PC-9 (cell line): ENCODE measurements at regions not wholly inside any gene's neighbourhood (a gene's known extent, or its start where the extent isn't known, plus 50 kb on each side); places are given as distances from the start of the nearest gene placed in this dataset.
A peak's percentile ranks its signal among the peaks of the same experiment; 100 is the strongest.

Experiments
- BruUV-seq: library from RNA; stranded (reverse); fragments of 400-500 nt; replicated peaks from 2 replicates; lab custom pipeline; 2021; lab: Mats Ljungman, UMichigan
- CTCF ChIA-PET: fragments of 300-600 bp; sonication (Branson Sonifier 250); formaldehyde crosslinking; loops from one replicate; lab custom pipeline; 2022; ENCODE audit warnings: antibody characterized with exemption; lab: Charles Lee
- POLR2A ChIA-PET: fragments of 300-600 bp; sonication (Branson Sonifier 250); formaldehyde crosslinking; loops from one replicate; lab custom pipeline; 2022; ENCODE audit warnings: antibody characterized with exemption; ENCODE audit not compliant: unreplicated experiment; lab: Charles Lee
- DNase-seq, 2 experiments: peaks; one replicate each; pipeline versions ENCODE4 v3.0.0 to v3.0.0-alpha.2; 2015 to 2022; ENCODE audit warnings: mixed read lengths in 1 of 2
- H2AFZ ChIP-seq: fragments of 200-600 bp; sonication (generic); 2 replicates; pipeline ENCODE4 v1.8.1; 2017; ENCODE audit warnings: antibody characterized with exemption
- H3F3A ChIP-seq: fragments of 200-600 bp; sonication (generic); 2 replicates; pipeline ENCODE4 v1.8.1; 2017; ENCODE audit warnings: antibody characterized with exemption, mild to moderate bottlenecking, low read depth; ENCODE audit not compliant: insufficient read depth
- H3K27ac ChIP-seq: fragments of 200-600 bp; sonication (generic); 2 replicates; pipeline ENCODE4 v1.6.1; 2016; ENCODE audit warnings: mixed run types
- H3K27me3 ChIP-seq: fragments of 200-600 bp; sonication (generic); 2 replicates; pipeline ENCODE4 v1.6.1; 2016; ENCODE audit warnings: low read depth, mixed run types; ENCODE audit not compliant: insufficient read depth
- H3K36me3 ChIP-seq: fragments of 200-600 bp; sonication (generic); 2 replicates; pipeline ENCODE4 v1.6.1; 2016; ENCODE audit warnings: low read depth, mixed run types
- H3K4me1 ChIP-seq: fragments of 200-600 bp; sonication (generic); replicated peaks from 2 replicates; pipeline ENCODE4 v1.6.1; 2016; ENCODE audit warnings: mixed run types; ENCODE audit not compliant: insufficient read depth
- H3K4me2 ChIP-seq: fragments of 200-600 bp; sonication (generic); 2 replicates; pipeline ENCODE4 v1.6.1; 2017; ENCODE audit warnings: mixed run types
- H3K4me3 ChIP-seq: fragments of 200-600 bp; sonication (generic); 2 replicates; pipeline ENCODE4 v1.6.1; 2016; ENCODE audit warnings: mixed run types
- H3K79me2 ChIP-seq: fragments of 200-600 bp; sonication (generic); 2 replicates; pipeline ENCODE4 v1.6.1; 2017; ENCODE audit warnings: low read depth, mixed run types
- H3K9me2 ChIP-seq: fragments of 200-600 bp; sonication (generic); 2 replicates; pipeline ENCODE4 v1.8.1; 2017; ENCODE audit warnings: mild to moderate bottlenecking; ENCODE audit not compliant: insufficient read depth
- H3K9me3 ChIP-seq: fragments of 200-600 bp; sonication (generic); 2 replicates; pipeline ENCODE4 v1.8.1; 2016; ENCODE audit warnings: low read depth; ENCODE audit not compliant: insufficient read depth
- H4K20me1 ChIP-seq: fragments of 200-600 bp; sonication (generic); 2 replicates; pipeline ENCODE4 v1.8.1; 2017; ENCODE audit not compliant: insufficient read depth
- CTCF ChIP-seq: fragments of 200-600 bp; sonication (generic); conservative IDR thresholded peaks from 2 replicates; pipeline ENCODE4 v1.6.1; 2017; ENCODE audit warnings: mixed run types, antibody characterized with exemption, mild to moderate bottlenecking, moderate library complexity
- EZH2 ChIP-seq: fragments of 200-600 bp; sonication (generic); IDR thresholded peaks from 2 replicates; pipeline ENCODE4 v1.8.0; 2017; ENCODE audit warnings: antibody characterized with exemption, low read depth
- intact Hi-C: fragments of 100-400 bp; cut with micrococcal nuclease; formaldehyde crosslinking; loops from one replicate; pipeline ENCODE4 v1.10.0; 2022; ENCODE audit not compliant: unreplicated experiment

GRCh38 chr9:84166891-84167290 is 173.7 kb downstream of the SLC28A3 start:
- Histone ChIP-seq H3K4me3 (no peak overlapping the region), H3K4me2 (no peak overlapping the region), H3K4me1 (no peaks in the 10 kb centered on the region), H3K36me3 (no peaks in the 10 kb centered on the region), H4K20me1 (no peaks in the 10 kb centered on the region), H2AFZ (no peak overlapping the region), H3K79me2 (no peaks in the 10 kb centered on the region), H3F3A (no peaks in the 10 kb centered on the region), H3K9me2 (no peaks in the 10 kb centered on the region), H3K27ac (no peak overlapping the region), H3K27me3 (no peaks in the 10 kb centered on the region), H3K9me3 (no peaks in the 10 kb centered on the region)
- intact Hi-C loops, result no loop called here
- TF ChIP-seq EZH2, result no peak
- no peak for TF ChIP-seq CTCF
- ChIA-PET CTCF (no interaction called here), POLR2A (no interaction called here)
- DNase-seq, result no peak
- no TSS peak for BruUV-seq

- intact Hi-C loops, result no loop called here
- ChIA-PET POLR2A (no interaction called here), CTCF (no interaction called here)
- no TSS peak for BruUV-seq
- no peak for DNase-seq
- H3K4me3 ChIP-seq, result no peak overlapping the region
- no peaks in the 10 kb centered on the region for H3K36me3 ChIP-seq
- H3K27me3 ChIP-seq, result no peaks in the 10 kb centered on the region
- H3K79me2 ChIP-seq, result no peaks in the 10 kb centered on the region
- H3F3A ChIP-seq, result no peaks in the 10 kb centered on the region
- H3K9me2 ChIP-seq, result no peaks in the 10 kb centered on the region
- no peaks in the 10 kb centered on the region for H4K20me1 ChIP-seq
- no peaks in the 10 kb centered on the region for H3K9me3 ChIP-seq
- no peak overlapping the region for H2AFZ ChIP-seq
- TF ChIP-seq CTCF (no peak), EZH2 (no peak)
- no peak overlapping the region for H3K4me2 ChIP-seq
- no peaks in the 10 kb centered on the region for H3K4me1 ChIP-seq
- no peak overlapping the region for H3K27ac ChIP-seq
These were observed 171.3 kb downstream of the SLC28A3 start for GRCh38 chr9:84169240-84169639.

- TF ChIP-seq CTCF, result no peak
- no peak for TF ChIP-seq EZH2
- intact Hi-C loops, result loop anchor here (5.0 kb wide), 1 partner anchor 248 kb away; the partner anchor contains the start of gene KIF27
- peak in 1 of 2 experiments; percentile 67 for DNase-seq
- Histone ChIP-seq H4K20me1 (no peaks in the 10 kb centered on the region), H3K36me3 (no peaks in the 10 kb centered on the region), H3K27ac (no peak overlapping the region), H3K79me2 (no peaks in the 10 kb centered on the region), H3K4me1 (no peaks in the 10 kb centered on the region), H3F3A (no peaks in the 10 kb centered on the region), H3K4me3 (no peak overlapping the region), H3K9me2 (no peaks in the 10 kb centered on the region), H2AFZ (no peak overlapping the region), H3K27me3 (no peaks in the 10 kb centered on the region), H3K9me3 (no peaks in the 10 kb centered on the region), H3K4me2 (no peak overlapping the region)
- no TSS peak for BruUV-seq
- CTCF ChIA-PET, result no interaction called here
- POLR2A ChIA-PET, result no interaction called here
These were observed 169.9 kb downstream of the SLC28A3 start for GRCh38 chr9:84170521-84171141.
